ENCODE measurements at regions not wholly inside any gene's neighbourhood (a gene's known extent, or its start where the extent isn't known, plus 50 kb on each side); places are given as distances from the start of the nearest gene placed in this dataset.

DNA sequence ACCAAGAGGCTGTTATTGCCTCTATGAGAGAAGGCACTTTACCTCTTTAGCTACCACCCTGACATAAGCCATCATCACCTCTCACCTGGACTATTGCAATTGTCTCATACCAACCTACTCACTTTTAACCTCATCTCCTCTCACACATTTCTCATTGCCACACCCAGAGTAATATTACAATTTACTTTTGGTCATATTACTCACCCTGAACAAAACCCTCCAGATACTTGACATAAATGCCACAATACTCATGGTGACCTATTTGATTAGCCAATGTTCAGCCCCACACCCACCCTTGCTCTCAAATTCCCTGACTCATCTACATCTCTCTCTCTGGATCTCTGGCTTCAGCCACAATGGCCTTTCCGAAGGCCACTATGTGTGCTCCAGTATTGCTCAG, 90.9 kb upstream of the CDH7 start:
- ChIA-PET POLR2A (no interaction called here), CTCF (ENCODE audit: unreplicated experiment) (no interaction called here)
- no peaks in the 10 kb centered on the region for H4K20me1 ChIP-seq (ENCODE audit: insufficient read depth, low read length)
- H2AFZ ChIP-seq (ENCODE audit: low read length) = no peak overlapping the region
- H3K79me2 ChIP-seq (ENCODE audit: insufficient read depth, low read depth, low read length) = no peaks in the 10 kb centered on the region
- no peaks in the 10 kb centered on the region for H3K9me3 ChIP-seq (ENCODE audit: low read length)
- BruUV-seq (replicated peaks) = no TSS peak
- no peak for DNase-seq (ENCODE audit: low spot score)
- H3K4me1 ChIP-seq (ENCODE audit: insufficient read depth, low read length, poor library complexity, severe bottlenecking) = no peaks in the 10 kb centered on the region
- H3K27ac ChIP-seq (ENCODE audit: low read depth, low read length, poor library complexity, severe bottlenecking) = no peak overlapping the region
- H3K9me2 ChIP-seq (ENCODE audit: insufficient read depth, low read length) = no peaks in the 10 kb centered on the region
- no peak overlapping the region for H3K4me2 ChIP-seq (ENCODE audit: low read length)
- no peak overlapping the region for H3K4me3 ChIP-seq (ENCODE audit: low read depth, low read length, poor library complexity, severe bottlenecking)
- intact Hi-C loops (cut with micrococcal nuclease; ENCODE audit: unreplicated experiment) = no loop called here
- TF ChIP-seq, protein P1, sequence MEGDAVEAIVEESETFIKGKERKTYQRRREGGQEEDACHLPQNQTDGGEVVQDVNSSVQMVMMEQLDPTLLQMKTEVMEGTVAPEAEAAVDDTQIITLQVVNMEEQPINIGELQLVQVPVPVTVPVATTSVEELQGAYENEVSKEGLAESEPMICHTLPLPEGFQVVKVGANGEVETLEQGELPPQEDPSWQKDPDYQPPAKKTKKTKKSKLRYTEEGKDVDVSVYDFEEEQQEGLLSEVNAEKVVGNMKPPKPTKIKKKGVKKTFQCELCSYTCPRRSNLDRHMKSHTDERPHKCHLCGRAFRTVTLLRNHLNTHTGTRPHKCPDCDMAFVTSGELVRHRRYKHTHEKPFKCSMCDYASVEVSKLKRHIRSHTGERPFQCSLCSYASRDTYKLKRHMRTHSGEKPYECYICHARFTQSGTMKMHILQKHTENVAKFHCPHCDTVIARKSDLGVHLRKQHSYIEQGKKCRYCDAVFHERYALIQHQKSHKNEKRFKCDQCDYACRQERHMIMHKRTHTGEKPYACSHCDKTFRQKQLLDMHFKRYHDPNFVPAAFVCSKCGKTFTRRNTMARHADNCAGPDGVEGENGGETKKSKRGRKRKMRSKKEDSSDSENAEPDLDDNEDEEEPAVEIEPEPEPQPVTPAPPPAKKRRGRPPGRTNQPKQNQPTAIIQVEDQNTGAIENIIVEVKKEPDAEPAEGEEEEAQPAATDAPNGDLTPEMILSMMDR (conservative IDR thresholded peaks at IDR 0.05; ENCODE audit: low read length) = no peak
- TF ChIP-seq EZH2phosphoT487 (IDR thresholded peaks at IDR 0.05; ENCODE audit: borderline replicate concordance, low read depth, low read length) = no peak
- H3K36me3 ChIP-seq (ENCODE audit: insufficient read depth, low read length) = no peaks in the 10 kb centered on the region

DNA sequence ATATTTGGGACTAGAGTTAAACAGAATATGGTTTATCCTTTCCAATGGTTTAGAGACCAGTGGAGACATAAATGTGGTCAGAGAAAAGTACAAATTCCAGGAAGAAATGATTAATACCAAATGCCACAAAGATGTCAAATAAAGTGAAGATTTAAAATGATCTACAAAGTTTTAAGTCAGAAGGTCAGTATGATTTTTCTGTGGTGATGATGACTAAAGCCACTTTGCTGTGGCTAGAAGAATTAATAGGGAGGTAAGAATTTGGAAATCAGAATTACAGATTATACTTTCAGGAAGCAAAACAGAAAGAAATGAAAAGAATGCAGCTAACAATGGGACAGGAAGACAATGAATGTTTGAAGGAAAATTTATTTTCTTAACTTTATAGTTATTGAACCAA, 91.5 kb upstream of the CDH7 start:
- Histone ChIP-seq H3K27ac (ENCODE audit: low read depth, low read length, poor library complexity, severe bottlenecking) (no peak overlapping the region), H3K9me2 (ENCODE audit: insufficient read depth, low read length) (no peaks in the 10 kb centered on the region), H3K79me2 (ENCODE audit: insufficient read depth, low read depth, low read length) (no peaks in the 10 kb centered on the region), H2AFZ (ENCODE audit: low read length) (no peak overlapping the region), H3K36me3 (ENCODE audit: insufficient read depth, low read length) (no peaks in the 10 kb centered on the region), H3K4me3 (ENCODE audit: low read depth, low read length, poor library complexity, severe bottlenecking) (no peak overlapping the region), H3K4me2 (ENCODE audit: low read length) (no peak overlapping the region), H3K4me1 (ENCODE audit: insufficient read depth, low read length, poor library complexity, severe bottlenecking) (no peaks in the 10 kb centered on the region), H3K9me3 (ENCODE audit: low read length) (no peaks in the 10 kb centered on the region), H4K20me1 (ENCODE audit: insufficient read depth, low read length) (no peaks in the 10 kb centered on the region)
- POLR2A ChIA-PET = no interaction called here
- no peak for TF ChIP-seq EZH2phosphoT487 (IDR thresholded peaks at IDR 0.05; ENCODE audit: borderline replicate concordance, low read depth, low read length)
- TF ChIP-seq, protein P1 (conservative IDR thresholded peaks at IDR 0.05; ENCODE audit: low read length) = no peak
- CTCF ChIA-PET (ENCODE audit: unreplicated experiment) = no interaction called here
- BruUV-seq (replicated peaks) = no TSS peak
- no peak for DNase-seq (ENCODE audit: low spot score)
- intact Hi-C loops (cut with micrococcal nuclease; ENCODE audit: unreplicated experiment) = no loop called here

DNA sequence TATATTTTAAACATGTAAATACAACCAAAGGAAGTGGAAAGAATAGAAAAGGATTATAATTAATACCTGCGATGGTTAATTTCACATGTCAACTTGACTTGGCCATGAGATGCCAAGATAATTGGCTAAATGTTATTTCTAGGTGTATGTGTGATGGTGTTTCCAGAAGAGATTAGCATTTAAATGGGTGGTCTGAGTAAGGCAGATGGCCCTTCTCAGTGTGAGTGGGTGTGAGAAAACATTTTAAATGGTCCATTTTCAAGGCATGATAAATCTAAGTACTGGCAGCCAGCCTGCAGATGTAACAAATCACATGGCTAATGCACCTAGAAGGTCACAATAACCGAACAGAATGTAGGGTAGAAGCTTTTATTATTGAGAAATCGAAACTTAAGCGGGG, 99.6 kb upstream of the CDH7 start:
- POLR2A ChIA-PET = no interaction called here
- CTCF ChIA-PET (ENCODE audit: unreplicated experiment) = no interaction called here
- Histone ChIP-seq H3K27ac (ENCODE audit: low read depth, low read length, poor library complexity, severe bottlenecking) (no peak overlapping the region), H2AFZ (ENCODE audit: low read length) (no peak overlapping the region), H3K36me3 (ENCODE audit: insufficient read depth, low read length) (no peaks in the 10 kb centered on the region), H3K4me1 (ENCODE audit: insufficient read depth, low read length, poor library complexity, severe bottlenecking) (no peaks in the 10 kb centered on the region), H4K20me1 (ENCODE audit: insufficient read depth, low read length) (no peaks in the 10 kb centered on the region), H3K4me2 (ENCODE audit: low read length) (no peak overlapping the region), H3K9me3 (ENCODE audit: low read length) (no peaks in the 10 kb centered on the region), H3K4me3 (ENCODE audit: low read depth, low read length, poor library complexity, severe bottlenecking) (no peak overlapping the region), H3K79me2 (ENCODE audit: insufficient read depth, low read depth, low read length) (no peaks in the 10 kb centered on the region), H3K9me2 (ENCODE audit: insufficient read depth, low read length) (no peaks in the 10 kb centered on the region)
- intact Hi-C loops (cut with micrococcal nuclease; ENCODE audit: unreplicated experiment) = no loop called here
- no peak for DNase-seq (ENCODE audit: low spot score)
- BruUV-seq (replicated peaks) = no TSS peak
- TF ChIP-seq, protein P1 (conservative IDR thresholded peaks at IDR 0.05; ENCODE audit: low read length) = no peak
- TF ChIP-seq EZH2phosphoT487 (IDR thresholded peaks at IDR 0.05; ENCODE audit: borderline replicate concordance, low read depth, low read length) = no peak
